K562 (cell line): ENCODE measurements at regions not wholly inside any gene's neighbourhood (a gene's known extent, or its start where the extent isn't known, plus 50 kb on each side); places are given as distances from the start of the nearest gene placed in this dataset.

ENCODE experiments used
- ATAC-seq: fragments of 200-7000 bp; cut with Tn5 transposase; 3 replicates; pipeline ENCODE4 v1.9.1; 2020; ENCODE audit warnings: moderate library complexity
- BruUV-seq: library from RNA; stranded (reverse); fragments of 400-500 nt; replicated peaks from 2 replicates; lab custom pipeline; 2021; lab: Mats Ljungman, UMichigan
- CTCF ChIA-PET: fragments of 300-600 bp; formaldehyde crosslinking; extraction: SDS; loops from one replicate; lab custom pipeline; 2021; ENCODE audit warnings: low intra/inter-chr PET ratio; lab: Yijun Ruan, JAX
- POLR2A ChIA-PET: fragments of 300-600, 350-650 bp; sonication (Branson Sonifier 250); formaldehyde crosslinking; extraction: SDS; loops from one replicate; lab custom pipeline; 2021; ENCODE audit warnings: antibody characterized with exemption, inconsistent platforms; lab: Yijun Ruan, JAX
- DNase-seq, 4 experiments: peaks; one replicate each; pipeline versions ENCODE4 v3.0.0 to v3.0.0-alpha.2; 2011 to 2018; ENCODE audit warnings: low spot score in 3 of 4, mixed read lengths in 3 of 4; ENCODE audit errors: extremely low read depth in 1 of 4
- FAIRE-seq: peaks from 2 replicates; lab custom pipeline; 2011; peaks lifted over from hg19 to GRCh38; lab: Jason Lieb, UNC
- H2AFZ ChIP-seq: 2 replicates; pipeline ENCODE4 v1.6.0; 2011; ENCODE audit warnings: low read depth, low read length, control low read depth, inconsistent platforms
- H3K27ac ChIP-seq: fragments of 200-600 bp; 3 replicates; pipeline ENCODE4 v1.8.0; 2011; ENCODE audit warnings: low read depth, mild to moderate bottlenecking, control low read depth, inconsistent platforms, low read length, moderate library complexity, mixed read lengths; ENCODE audit errors: extremely low read depth
- H3K27me3 ChIP-seq, 2 experiments: fragments of 300-600 bp in 1 of 2; 2 replicates in 1 of 2; 3 replicates in 1 of 2; pipeline versions ENCODE4 v1.6.0 to v1.8.0; 2011; ENCODE audit warnings: inconsistent platforms in 2 of 2, low read length in 2 of 2, mild to moderate bottlenecking in 1 of 2, mixed read lengths in 1 of 2, moderate library complexity in 1 of 2; ENCODE audit not compliant: control insufficient read depth in 2 of 2, insufficient read depth in 2 of 2
- H3K36me3 ChIP-seq: fragments of 300-600 bp; 3 replicates; pipeline ENCODE4 v1.8.0; 2011; ENCODE audit warnings: mild to moderate bottlenecking, low read length, inconsistent platforms; ENCODE audit not compliant: control insufficient read depth, insufficient read depth
- H3K4me1 ChIP-seq, 2 experiments: fragments of 200-600 bp in 1 of 2; replicated peaks in 1 of 2; 2 replicates in 1 of 2; 3 replicates in 1 of 2; pipeline versions ENCODE4 v1.5.1 to v1.8.0; 2011; ENCODE audit warnings: inconsistent platforms in 2 of 2, low read length in 2 of 2, mild to moderate bottlenecking in 1 of 2, mixed read lengths in 1 of 2, moderate library complexity in 1 of 2; ENCODE audit not compliant: control insufficient read depth in 2 of 2, insufficient read depth in 2 of 2
- H3K4me2 ChIP-seq: 2 replicates; pipeline ENCODE4 v1.6.1; 2011; ENCODE audit warnings: low read length, control low read depth, inconsistent platforms, mixed read lengths; ENCODE audit not compliant: insufficient read depth
- H3K4me3 ChIP-seq: fragments of 200-600 bp; sonication (generic), shearing (Covaris generic); 2 replicates; pipeline ENCODE4 v1.5.1; 2016; ENCODE audit warnings: control low read depth, inconsistent platforms
- H3K79me2 ChIP-seq: fragments of 200-600 bp; 3 replicates; pipeline ENCODE4 v1.8.0; 2011; ENCODE audit warnings: low read length, inconsistent platforms; ENCODE audit not compliant: control insufficient read depth, insufficient read depth
- H3K9ac ChIP-seq, 2 experiments: 2 replicates each; pipeline versions ENCODE4 v1.6.0 to v1.6.1; 2011; ENCODE audit warnings: low read depth in 2 of 2, low read length in 2 of 2, control low read depth in 1 of 2, inconsistent platforms in 1 of 2, mild to moderate bottlenecking in 1 of 2, mixed read lengths in 1 of 2; ENCODE audit not compliant: insufficient read depth in 1 of 2
- H3K9me1 ChIP-seq: one replicate; pipeline ENCODE4 v1.6.0; 2011; ENCODE audit warnings: inconsistent platforms, mild to moderate bottlenecking, low read length, moderate library complexity; ENCODE audit not compliant: control insufficient read depth, insufficient read depth
- H3K9me3 ChIP-seq: replicated peaks from 2 replicates; pipeline ENCODE4 v1.5.1; 2011; ENCODE audit warnings: low read depth, low read length, inconsistent platforms; ENCODE audit not compliant: control insufficient read depth, insufficient read depth
- H4K20me1 ChIP-seq: replicated peaks from 2 replicates; pipeline ENCODE4 v1.6.1; 2011; ENCODE audit warnings: low read length, inconsistent platforms, mixed read lengths; ENCODE audit not compliant: control insufficient read depth, insufficient read depth
- CHD4 ChIP-seq: fragments of 200-600 bp; sonication (generic); IDR thresholded peaks from 3 replicates; pipeline ENCODE4 v1.6.1; 2012; ENCODE audit warnings: low read depth, mild to moderate bottlenecking, mixed read lengths, low read length, inconsistent platforms; ENCODE audit not compliant: insufficient read depth, insufficient replicate concordance, poor library complexity, severe bottlenecking
- ERF ChIP-seq: fragments of 450-650 bp; formaldehyde crosslinking; IDR thresholded peaks from 2 replicates; pipeline ENCODE4 v1.4.0; 2020; ENCODE audit warnings: mild to moderate bottlenecking, mixed read lengths
- FIP1L1 ChIP-seq: fragments of 200-400 bp; formaldehyde crosslinking; IDR thresholded peaks from 2 replicates; pipeline ENCODE4 v1.6.1; 2018; ENCODE audit warnings: mild to moderate bottlenecking, low read depth, low read length; ENCODE audit not compliant: poor library complexity, severe bottlenecking
- HDAC3 ChIP-seq: fragments of 450-650 bp; IDR thresholded peaks from 2 replicates; pipeline ENCODE4 v1.6.1; 2018; ENCODE audit warnings: borderline replicate concordance, mild to moderate bottlenecking, moderate library complexity; ENCODE audit not compliant: partially characterized antibody
- HMBOX1 ChIP-seq: sonication (generic); IDR thresholded peaks from 2 replicates; pipeline ENCODE4 v1.6.1; 2016
- LARP7 ChIP-seq: fragments of 450-650 bp; IDR thresholded peaks from 2 replicates; pipeline ENCODE4 v1.6.1; 2016
- POLR2AphosphoS5 ChIP-seq: IDR thresholded peaks from 2 replicates; pipeline ENCODE4 v1.6.1; 2011; ENCODE audit warnings: mild to moderate bottlenecking, low read depth, low read length, moderate library complexity; ENCODE audit not compliant: control insufficient read depth, insufficient read depth
- POLR3A ChIP-seq: IDR thresholded peaks from 2 replicates; pipeline ENCODE4 v1.6.1; 2011; ENCODE audit warnings: borderline replicate concordance, mild to moderate bottlenecking, moderate library complexity; ENCODE audit not compliant: insufficient read length, insufficient read depth; ENCODE audit errors: extremely low read depth
- PURB ChIP-seq: sonication (generic); formaldehyde crosslinking; IDR thresholded peaks from 2 replicates; pipeline ENCODE4 v1.9.0; 2021; ENCODE audit warnings: low read depth, mild to moderate bottlenecking, missing genetic modification reagents
- STAT5A ChIP-seq: IDR thresholded peaks from 2 replicates; pipeline ENCODE4 v1.6.1; 2012; ENCODE audit warnings: low read length, inconsistent platforms, borderline replicate concordance
- ZNF197 ChIP-seq: fragments of 200-800 bp; sonication (Bioruptor generic); IDR thresholded peaks from 2 replicates; pipeline ENCODE4 v1.6.1; 2016; ENCODE audit warnings: low read depth, missing genetic modification characterization, missing compliant biosample characterization
- ZZZ3 ChIP-seq: fragments of 450-650 bp; IDR thresholded peaks from 2 replicates; pipeline ENCODE4 v1.6.1; 2016; ENCODE audit warnings: antibody characterized with exemption, mild to moderate bottlenecking, moderate library complexity
- WGBS: fragments of 100-300 bp; shearing (Covaris generic); methylation state at CpG from one replicate; pipeline ENCODE4 v1.1.6; 2016; ENCODE audit warnings: low coverage, mixed read lengths; ENCODE audit not compliant: insufficient coverage; ENCODE audit errors: missing lambda C conversion rate; 5-methylcytosine and 5-hydroxymethylcytosine counted together
- in situ Hi-C: fragments of 300-500 bp; cut with MboI; formaldehyde crosslinking; loops from 4 replicates; pipeline ENCODE4 v1.15.0; 2018; ENCODE audit warnings: inconsistent platforms, mixed read lengths
- intact Hi-C: fragments of 100-400 bp; cut with micrococcal nuclease; formaldehyde crosslinking; loops from 2 replicates; pipeline ENCODE4 v1.14.2; 2022

GRCh38 chr9:108316630-108317029 is 539.2 kb downstream of the ACTL7B start:
- in situ Hi-C loops: no loop called here
- intact Hi-C loops: no loop called here
- H3K27me3 ChIP-seq: no peaks in the 10 kb centered on the region
- ATAC-seq: no peak
- no peak overlapping the region for H3K4me2 ChIP-seq
- ChIA-PET CTCF (no interaction called here), POLR2A (no interaction called here)
- DNase-seq: no peak
- H3K9ac ChIP-seq: no peak overlapping the region
- H3K4me3 ChIP-seq: no peak overlapping the region
- H3K27ac ChIP-seq: no peak overlapping the region
- H3K9me1 ChIP-seq: no peaks in the 10 kb centered on the region
- no peaks in the 10 kb centered on the region for H3K79me2 ChIP-seq
- BruUV-seq: no TSS peak
- H3K4me1 ChIP-seq: no peaks in the 10 kb centered on the region
- no peaks in the 10 kb centered on the region for H4K20me1 ChIP-seq
- H2AFZ ChIP-seq: no peak overlapping the region
- H3K9me3 ChIP-seq: no peaks in the 10 kb centered on the region
- FAIRE-seq: no peak
- TF ChIP-seq POLR2AphosphoS5: no peak
- TF ChIP-seq HDAC3: no peak
- no peaks in the 10 kb centered on the region for H3K36me3 ChIP-seq

GRCh38 chr9:108316066-108316465 is 539.7 kb downstream of the ACTL7B start:
- H3K36me3 ChIP-seq: no peaks in the 10 kb centered on the region
- FAIRE-seq: no peak
- ATAC-seq: no peak
- H3K9me1 ChIP-seq: no peaks in the 10 kb centered on the region
- in situ Hi-C loops: no loop called here
- DNase-seq: no peak
- H3K79me2 ChIP-seq: no peaks in the 10 kb centered on the region
- H3K9ac ChIP-seq: no peak overlapping the region
- no peak overlapping the region for H2AFZ ChIP-seq
- no peak overlapping the region for H3K4me3 ChIP-seq
- BruUV-seq: no TSS peak
- H3K27ac ChIP-seq: no peak overlapping the region
- no peaks in the 10 kb centered on the region for H3K9me3 ChIP-seq
- CTCF ChIA-PET: no interaction called here
- 0% methylated on average over 4 of the region's 4 CpGs for whole genome bisulfite sequencing
- H3K4me2 ChIP-seq: no peak overlapping the region
- H4K20me1 ChIP-seq: no peaks in the 10 kb centered on the region
- no peaks in the 10 kb centered on the region for H3K4me1 ChIP-seq
- TF ChIP-seq ZNF197 (no peak), LARP7 (no peak), HMBOX1 (no peak), PURB (CRISPR knock-in tag) (no peak), ERF (CRISPR knock-in tag) (no peak), POLR3A (no peak), ZZZ3 (no peak), STAT5A (no peak), CHD4 (no peak), FIP1L1 (no peak)
- TF ChIP-seq, all 486 proteins: peak for 0
- no peaks in the 10 kb centered on the region for H3K27me3 ChIP-seq
- intact Hi-C loops: no loop called here
- POLR2A ChIA-PET: no interaction called here
